Heart left ventricle (tissue), 13 donors: ENCODE measurements at regions not wholly inside any gene's neighbourhood (a gene's known extent, or its start where the extent isn't known, plus 50 kb on each side); places are given as distances from the start of the nearest gene placed in this dataset.

Experiments used
- CTCF ChIP-seq, 12 donors: fragments of 200-600 bp; sonication (generic) in 4 of 12; IDR thresholded peaks; one replicate each; pipeline versions ENCODE4 v1.5.0 to v1.8.0; 2018 to 2022; ENCODE audit warnings: antibody characterized with exemption in 12 of 12, mild to moderate bottlenecking in 5 of 12
- POLR2A ChIP-seq, 2 donors: fragments of 450-650 bp; IDR thresholded peaks; one replicate each; pipeline ENCODE4 v1.6.1; 2017; ENCODE audit warnings: antibody characterized with exemption in 2 of 2, mild to moderate bottlenecking in 2 of 2, moderate library complexity in 2 of 2
- donor health status: ischemic (EF 13 %, LVEDD 7.1; RV severe dilation, severe dysfunction).
- donor health status: DM: no; HTN: yes; CAD: no.
- donor health status: DM: no; HTN: no; CAD: no.
- donor health status: ischemic (EF 25% LVEDD 6.9; RV normal size, moderate dysfunction).
- donor health status: ischemic (EF 25% LVEDD 5.7; RV mildly dilated, moderate dysfunction).
- donor health status: ischemic (EF 35%, LVEDD 5.7; RV mildly dilated, moderate dysfunction).
- donor health status: nonischemic (EF 11% LVEDD 7.7; RV severe dilation, severe dysfunction).
- donor health status: DM: yes; HTN: yes; CAD: no.
- donor health status: PGD.
- donor health status: ischemic (EF 29% LVEDD 5.4; RV normal size, mild dysfunction).
- donor health status: nonischemic (EF 23%, LVEDD 6.1; RV moderate dilation, normal function).

- no peak for TF ChIP-seq CTCF (IDR thresholded peaks at IDR 0.05)
- TF ChIP-seq POLR2A (IDR thresholded peaks at IDR 0.05) = no peak
Measured at GRCh38 chr5:52520171-52520570, 267.5 kb upstream of the ITGA1 start.
